CD14-positive monocyte (primary cell): ENCODE measurements at regions not wholly inside any gene's neighbourhood (a gene's known extent, or its start where the extent isn't known, plus 50 kb on each side); places are given as distances from the start of the nearest gene placed in this dataset.

Experiments used
- DNase-seq, 3 donors: peaks; one replicate each; pipeline ENCODE4 v3.0.0-alpha.2; 2011 to 2022
- H2AFZ ChIP-seq: 2 replicates; pipeline ENCODE4 v1.6.0; 2012; ENCODE audit warnings: mild to moderate bottlenecking, low read depth, low read length, inconsistent platforms; ENCODE audit not compliant: insufficient read depth, poor library complexity, severe bottlenecking
- H3K27ac ChIP-seq, 2 donors: 1 replicate in 1 of 2; 2 replicates in 1 of 2; pipeline ENCODE4 v1.5.1; 2012 to 2013; ENCODE audit warnings: low read length in 2 of 2, control low read depth in 1 of 2, inconsistent platforms in 1 of 2, low read depth in 1 of 2, mild to moderate bottlenecking in 1 of 2
- H3K27me3 ChIP-seq, 2 donors: one replicate each; pipeline versions ENCODE4 v1.6.0 to v1.6.1; 2011 to 2013; ENCODE audit warnings: low read length in 2 of 2; ENCODE audit not compliant: control insufficient read depth in 2 of 2, insufficient read depth in 2 of 2
- H3K36me3 ChIP-seq, 2 donors: replicated peaks in 1 of 2; 1 replicate in 1 of 2; 2 replicates in 1 of 2; pipeline versions ENCODE4 v1.5.1 to v1.6.1; 2012 to 2013; ENCODE audit warnings: low read length in 2 of 2, control low read depth in 1 of 2, inconsistent platforms in 1 of 2, mild to moderate bottlenecking in 1 of 2; ENCODE audit not compliant: insufficient read depth in 2 of 2, control insufficient read depth in 1 of 2
- H3K4me1 ChIP-seq, 2 donors: 1 replicate in 1 of 2; 2 replicates in 1 of 2; pipeline versions ENCODE4 v1.5.1 to v1.6.1; 2012 to 2013; ENCODE audit warnings: low read length in 2 of 2, control low read depth in 1 of 2, inconsistent platforms in 1 of 2, mild to moderate bottlenecking in 1 of 2, moderate library complexity in 1 of 2; ENCODE audit not compliant: insufficient read depth in 2 of 2, control insufficient read depth in 1 of 2
- H3K4me2 ChIP-seq: replicated peaks from 2 replicates; pipeline ENCODE3; 2012; ENCODE audit warnings: low read length, moderate library complexity, mild to moderate bottlenecking; ENCODE audit not compliant: poor library complexity, severe bottlenecking; ENCODE audit errors: extremely low read depth
- H3K4me3 ChIP-seq, 3 experiments: fragments of 200-600 bp in 1 of 3; sonication (generic) in 1 of 3; replicated peaks in 1 of 3; 1 replicate in 2 of 3; 2 replicates in 1 of 3; pipeline ENCODE4 v1.5.1; 2011 to 2013; ENCODE audit warnings: low read length in 3 of 3, mild to moderate bottlenecking in 3 of 3, control low read depth in 2 of 3, low read depth in 2 of 3, inconsistent platforms in 1 of 3, moderate library complexity in 1 of 3
- H3K79me2 ChIP-seq: 2 replicates; pipeline ENCODE4 v1.6.0; 2012; ENCODE audit warnings: mild to moderate bottlenecking, control low read depth, inconsistent platforms, low read length, moderate library complexity; ENCODE audit not compliant: insufficient read depth
- H3K9ac ChIP-seq: 2 replicates; pipeline ENCODE4 v1.6.0; 2017; ENCODE audit warnings: low read length, mild to moderate bottlenecking; ENCODE audit not compliant: insufficient read depth, poor library complexity, severe bottlenecking
- H3K9me3 ChIP-seq, 2 donors: replicated peaks in 1 of 2; 1 replicate in 1 of 2; 2 replicates in 1 of 2; pipeline versions ENCODE4 v1.5.1 to v1.6.1; 2012 to 2013; ENCODE audit warnings: low read length in 2 of 2, control low read depth in 1 of 2; ENCODE audit not compliant: control insufficient read depth in 1 of 2, insufficient read depth in 1 of 2
- H4K20me1 ChIP-seq: 2 replicates; pipeline ENCODE4 v1.6.0; 2012; ENCODE audit warnings: mild to moderate bottlenecking, low read length, control low read depth, moderate library complexity; ENCODE audit not compliant: insufficient read depth
- H3K27ac Mint-ChIP-seq, 7 donors: one replicate each; pipeline ENCODE4 v1.8.0; 2020; ENCODE audit warnings: mild to moderate bottlenecking in 7 of 7, mixed read lengths in 7 of 7, moderate library complexity in 6 of 7, inconsistent platforms in 2 of 7
- H3K27me3 Mint-ChIP-seq, 3 donors: one replicate each; pipeline ENCODE4 v1.8.0; 2021 to 2022; ENCODE audit warnings: low read depth in 3 of 3, mild to moderate bottlenecking in 3 of 3, mixed read lengths in 3 of 3, moderate library complexity in 3 of 3, inconsistent platforms in 1 of 3
- H3K36me3 Mint-ChIP-seq, 2 donors: one replicate each; pipeline ENCODE4 v1.8.0; 2020; ENCODE audit warnings: mixed read lengths in 2 of 2, inconsistent platforms in 1 of 2, mild to moderate bottlenecking in 1 of 2
- H3K4me1 Mint-ChIP-seq: one replicate; pipeline ENCODE4 v1.8.0; 2020; ENCODE audit warnings: mild to moderate bottlenecking, mixed read lengths
- H3K4me3 Mint-ChIP-seq, 2 donors: one replicate each; pipeline ENCODE4 v1.8.0; 2020; ENCODE audit warnings: mild to moderate bottlenecking in 2 of 2, mixed read lengths in 2 of 2, moderate library complexity in 1 of 2
- H3K9me3 Mint-ChIP-seq, 7 donors: one replicate each; pipeline ENCODE4 v1.8.0; 2020 to 2022; ENCODE audit warnings: mixed read lengths in 7 of 7, mild to moderate bottlenecking in 6 of 7, moderate library complexity in 6 of 7, inconsistent platforms in 2 of 7
- CTCF ChIP-seq: fragments of 200-600 bp; IDR thresholded peaks from one replicate; pipeline ENCODE4 v1.8.0; 2022; ENCODE audit warnings: antibody characterized with exemption, mild to moderate bottlenecking
- WGBS: methylation state at CpG from one replicate; pipeline ENCODE4 v1.1.5; 2013; ENCODE audit warnings: missing lambda C conversion rate; ENCODE audit not compliant: insufficient coverage; 5-methylcytosine and 5-hydroxymethylcytosine counted together
- intact Hi-C, 2 donors: fragments of 100-400 bp; cut with micrococcal nuclease; formaldehyde crosslinking; loops; one replicate each; pipeline versions ENCODE4 v1.15.0 to v1.15.1; 2023

GRCh38 chr4:14293582-14293981, 666.1 kb upstream of the BOD1L1 start:
- no peak for TF ChIP-seq CTCF
- Mint-ChIP-seq H3K27me3 (peaks cover 0 to 2% (median 1%) of the 10 kb centered on the region in 3 donors), H3K4me3 (no peak overlapping the region), H3K4me1 (no peaks in the 10 kb centered on the region), H3K27ac (peak overlapping the region in 1 of 7 donors; percentile 77), H3K36me3 (no peaks in the 10 kb centered on the region), H3K9me3 (peaks cover 0 to 5% (median 3%) of the 10 kb centered on the region in 7 donors)
- Histone ChIP-seq H3K9me3 (peaks cover 0 to under 1% of the 10 kb centered on the region in 2 donors), H3K4me3 (no peak overlapping the region), H3K27ac (no peak overlapping the region), H3K4me2 (no peak overlapping the region), H3K79me2 (no peaks in the 10 kb centered on the region), H3K4me1 (no peaks in the 10 kb centered on the region), H3K9ac (no peak overlapping the region), H3K36me3 (no peaks in the 10 kb centered on the region), H4K20me1 (no peaks in the 10 kb centered on the region), H3K27me3 (no peaks in the 10 kb centered on the region), H2AFZ (no peak overlapping the region)
- no peak for DNase-seq
- WGBS: 100% methylated on average over 3 of the region's 3 CpGs
- intact Hi-C loops: no loop called here

GRCh38 chr4:14294611-14295010, 667.1 kb upstream of the BOD1L1 start:
- no peak overlapping the region for H3K27ac Mint-ChIP-seq
- DNase-seq: no peak
- H3K9ac ChIP-seq: no peak overlapping the region
- H3K36me3 Mint-ChIP-seq: no peaks in the 10 kb centered on the region
- H3K9me3 ChIP-seq: no peaks in the 10 kb centered on the region
- no peaks in the 10 kb centered on the region for H3K4me1 ChIP-seq
- no peaks in the 10 kb centered on the region for H3K4me1 Mint-ChIP-seq
- TF ChIP-seq CTCF: no peak
- no peaks in the 10 kb centered on the region for H3K79me2 ChIP-seq
- H3K4me3 ChIP-seq: no peak overlapping the region
- intact Hi-C loops: no loop called here
- H4K20me1 ChIP-seq: no peaks in the 10 kb centered on the region
- H3K9me3 Mint-ChIP-seq: peaks cover 0 to 4% (median 0%) of the 10 kb centered on the region in 7 donors
- peaks cover 0 to 2% (median 1%) of the 10 kb centered on the region in 3 donors for H3K27me3 Mint-ChIP-seq
- no peak overlapping the region for H3K27ac ChIP-seq
- no peak overlapping the region for H2AFZ ChIP-seq
- no peaks in the 10 kb centered on the region for H3K36me3 ChIP-seq
- 80% methylated on average over 1 of the region's 2 CpGs for WGBS
- no peaks in the 10 kb centered on the region for H3K27me3 ChIP-seq
- no peak overlapping the region for H3K4me3 Mint-ChIP-seq
- no peak overlapping the region for H3K4me2 ChIP-seq
